Breast epithelium (tissue), 4 donors: ENCODE measurements at regions not wholly inside any gene's neighbourhood (a gene's known extent, or its start where the extent isn't known, plus 50 kb on each side); places are given as distances from the start of the nearest gene placed in this dataset.

Source experiments
- DNase-seq, 2 donors: peaks; one replicate each; pipeline ENCODE4 v3.0.0-alpha.2; 2019; ENCODE audit warnings: low spot score in 2 of 2
- H3K27ac ChIP-seq, 2 donors: fragments of 200-600 bp; sonication (generic) in 1 of 2; one replicate each; pipeline ENCODE4 v1.5.1; 2016 to 2019; ENCODE audit warnings: mild to moderate bottlenecking in 1 of 2
- H3K27me3 ChIP-seq, 2 donors: fragments of 200-600 bp; sonication (generic) in 1 of 2; one replicate each; pipeline versions ENCODE4 v1.5.1 to v1.6.0; 2017 to 2019; ENCODE audit warnings: control low read depth in 1 of 2, mild to moderate bottlenecking in 1 of 2
- H3K36me3 ChIP-seq: fragments of 200-600 bp; one replicate; pipeline ENCODE4 v1.5.1; 2019
- H3K4me1 ChIP-seq, 2 donors: fragments of 200-600 bp; sonication (generic); one replicate each; pipeline ENCODE4 v1.5.1; 2016 to 2019; ENCODE audit warnings: control low read depth in 1 of 2
- H3K4me3 ChIP-seq, 3 donors: fragments of 200-600 bp; sonication (generic); 1 replicate in 2 of 3; 2 replicates in 1 of 3; pipeline ENCODE4 v1.5.1; 2016 to 2019; ENCODE audit warnings: mild to moderate bottlenecking in 3 of 3, moderate library complexity in 2 of 3
- H3K9me3 ChIP-seq, 2 donors: fragments of 200-600 bp; sonication (generic) in 1 of 2; one replicate each; pipeline ENCODE4 v1.5.1; 2016 to 2019; ENCODE audit warnings: control low read depth in 1 of 2
- POLR2A ChIP-seq: fragments of 450-650 bp; IDR thresholded peaks from one replicate; pipeline ENCODE4 v1.6.1; 2016; ENCODE audit warnings: antibody characterized with exemption, mild to moderate bottlenecking, moderate library complexity
- POLR2AphosphoS5 ChIP-seq, 3 donors: sonication (generic); formaldehyde crosslinking; IDR thresholded peaks; one replicate each; pipeline ENCODE4 v1.6.1; 2017; ENCODE audit warnings: antibody characterized with exemption in 3 of 3
- intact Hi-C: fragments of 100-400 bp; cut with DNase I; formaldehyde crosslinking; loops from one replicate; pipeline ENCODE4 v1.15.1; 2023; ENCODE audit warnings: low total_unique reads
- TF ChIP-seq, protein P1 (sequence below), 3 donors: fragments of 450-650 bp; IDR thresholded peaks; one replicate each; pipeline ENCODE4 v1.5.1; 2016 to 2017; ENCODE audit warnings: antibody characterized with exemption in 3 of 3, mild to moderate bottlenecking in 3 of 3, moderate library complexity in 3 of 3

DNA sequence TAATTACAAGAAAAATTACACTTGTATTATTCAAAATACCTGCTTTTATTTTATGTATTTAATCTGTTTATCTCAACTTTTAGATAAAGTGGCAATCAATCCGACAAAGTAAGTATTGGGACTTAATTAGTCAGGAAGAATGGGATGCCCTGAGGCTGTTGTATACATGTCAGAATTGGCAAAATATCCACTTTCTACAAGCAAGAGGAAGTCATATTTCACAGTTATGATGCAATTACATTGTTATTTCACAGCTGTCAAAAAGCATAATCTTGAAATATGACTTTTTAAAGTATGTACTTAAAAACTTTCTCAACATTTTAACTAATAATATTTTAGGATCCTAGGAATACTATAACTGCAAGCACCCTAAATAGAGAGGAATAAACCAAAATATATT lies 357.1 kb upstream of the MGAT4C start:
- intact Hi-C loops = no loop called here
- TF ChIP-seq POLR2A = no peak
- TF ChIP-seq POLR2AphosphoS5 (IDR thresholded peaks at IDR 0.05) = no peak
- TF ChIP-seq, protein P1, sequence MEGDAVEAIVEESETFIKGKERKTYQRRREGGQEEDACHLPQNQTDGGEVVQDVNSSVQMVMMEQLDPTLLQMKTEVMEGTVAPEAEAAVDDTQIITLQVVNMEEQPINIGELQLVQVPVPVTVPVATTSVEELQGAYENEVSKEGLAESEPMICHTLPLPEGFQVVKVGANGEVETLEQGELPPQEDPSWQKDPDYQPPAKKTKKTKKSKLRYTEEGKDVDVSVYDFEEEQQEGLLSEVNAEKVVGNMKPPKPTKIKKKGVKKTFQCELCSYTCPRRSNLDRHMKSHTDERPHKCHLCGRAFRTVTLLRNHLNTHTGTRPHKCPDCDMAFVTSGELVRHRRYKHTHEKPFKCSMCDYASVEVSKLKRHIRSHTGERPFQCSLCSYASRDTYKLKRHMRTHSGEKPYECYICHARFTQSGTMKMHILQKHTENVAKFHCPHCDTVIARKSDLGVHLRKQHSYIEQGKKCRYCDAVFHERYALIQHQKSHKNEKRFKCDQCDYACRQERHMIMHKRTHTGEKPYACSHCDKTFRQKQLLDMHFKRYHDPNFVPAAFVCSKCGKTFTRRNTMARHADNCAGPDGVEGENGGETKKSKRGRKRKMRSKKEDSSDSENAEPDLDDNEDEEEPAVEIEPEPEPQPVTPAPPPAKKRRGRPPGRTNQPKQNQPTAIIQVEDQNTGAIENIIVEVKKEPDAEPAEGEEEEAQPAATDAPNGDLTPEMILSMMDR (IDR thresholded peaks at IDR 0.05) = no peak

DNA sequence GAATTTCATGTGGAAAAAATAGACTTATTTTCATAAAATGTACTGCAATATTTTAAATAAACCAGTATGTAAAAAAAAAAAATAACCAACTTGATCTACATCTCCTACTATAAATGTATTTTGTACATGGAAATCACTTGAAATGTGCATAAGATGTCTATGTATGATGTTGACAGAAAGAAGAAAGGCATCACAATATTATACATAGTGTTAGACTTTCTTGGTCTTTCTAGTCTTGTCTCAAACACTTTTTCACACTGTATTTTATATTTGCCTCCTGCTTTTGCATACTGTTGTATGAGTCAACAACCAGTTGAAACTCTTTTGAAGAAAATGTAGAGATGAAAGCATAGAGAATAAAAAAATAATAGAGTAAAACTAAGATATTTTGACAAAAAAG lies 352.4 kb upstream of the MGAT4C start:
- TF ChIP-seq POLR2A (no peak), POLR2AphosphoS5 (IDR thresholded peaks at IDR 0.05) (no peak)
- TF ChIP-seq, protein P1 (IDR thresholded peaks at IDR 0.05) = no peak
- no peaks in the 10 kb centered on the region for H3K9me3 ChIP-seq
- H3K4me1 ChIP-seq = no peaks in the 10 kb centered on the region
- H3K36me3 ChIP-seq = no peaks in the 10 kb centered on the region
- intact Hi-C loops = no loop called here
- H3K27me3 ChIP-seq = no peaks in the 10 kb centered on the region
- no peak overlapping the region for H3K4me3 ChIP-seq
- no peak overlapping the region for H3K27ac ChIP-seq
- DNase-seq = no peak

More for the DNA sequence above, 357.1 kb upstream of the MGAT4C start:
- no peak overlapping the region for H3K27ac ChIP-seq
- no peak for DNase-seq
- no peaks in the 10 kb centered on the region for H3K36me3 ChIP-seq
- no peak overlapping the region for H3K4me3 ChIP-seq
- no peaks in the 10 kb centered on the region for H3K9me3 ChIP-seq
- H3K27me3 ChIP-seq = no peaks in the 10 kb centered on the region
- no peaks in the 10 kb centered on the region for H3K4me1 ChIP-seq

DNA sequence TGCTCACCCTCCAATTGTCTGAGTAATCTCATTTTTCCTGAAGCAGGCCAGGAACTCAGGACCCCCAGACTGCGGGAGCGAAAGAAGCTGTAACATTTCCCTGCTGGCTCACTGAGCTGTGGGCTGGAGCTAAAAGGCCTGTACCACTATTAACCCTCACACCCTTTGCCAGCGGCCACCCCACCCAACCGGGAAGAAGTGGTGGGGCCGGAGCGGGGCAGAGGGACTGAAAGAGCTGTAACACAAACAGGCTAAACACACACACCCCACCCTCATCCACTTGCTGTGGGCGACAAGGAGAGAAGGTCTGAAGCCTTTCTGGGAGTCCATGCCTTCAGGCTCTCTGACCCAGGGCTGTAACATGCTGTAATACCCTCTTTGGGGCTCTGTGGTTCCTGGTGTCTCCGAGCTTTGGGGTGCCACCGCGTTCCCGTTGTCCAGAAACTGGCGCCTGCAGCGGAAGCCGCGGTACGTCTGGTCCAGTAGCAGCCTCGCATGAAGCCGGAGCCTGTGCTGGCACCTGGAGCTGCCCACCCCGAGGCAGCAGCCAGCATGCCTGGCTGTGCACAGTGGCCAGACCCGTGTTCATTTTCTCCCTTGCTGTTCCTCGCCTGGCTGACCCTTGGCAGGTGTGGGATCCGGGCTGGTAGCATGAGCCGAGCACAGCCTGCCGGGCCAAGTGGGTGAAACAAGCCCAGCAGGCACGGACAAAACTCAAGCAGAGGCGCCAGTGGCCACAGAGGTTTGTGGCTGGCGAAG lies 345.5 kb upstream of the MGAT4C start:
- no peaks in the 10 kb centered on the region for H3K4me1 ChIP-seq
- no peaks in the 10 kb centered on the region for H3K9me3 ChIP-seq
- TF ChIP-seq POLR2A (no peak), POLR2AphosphoS5 (IDR thresholded peaks at IDR 0.05) (no peak)
- TF ChIP-seq, protein P1 (IDR thresholded peaks at IDR 0.05) = no peak
- H3K27me3 ChIP-seq = no peaks in the 10 kb centered on the region
- H3K36me3 ChIP-seq = no peaks in the 10 kb centered on the region
- no peak overlapping the region for H3K4me3 ChIP-seq
- DNase-seq = peak in 1 of 2 donors; percentile 47
- intact Hi-C loops = no loop called here
- no peak overlapping the region for H3K27ac ChIP-seq

DNA sequence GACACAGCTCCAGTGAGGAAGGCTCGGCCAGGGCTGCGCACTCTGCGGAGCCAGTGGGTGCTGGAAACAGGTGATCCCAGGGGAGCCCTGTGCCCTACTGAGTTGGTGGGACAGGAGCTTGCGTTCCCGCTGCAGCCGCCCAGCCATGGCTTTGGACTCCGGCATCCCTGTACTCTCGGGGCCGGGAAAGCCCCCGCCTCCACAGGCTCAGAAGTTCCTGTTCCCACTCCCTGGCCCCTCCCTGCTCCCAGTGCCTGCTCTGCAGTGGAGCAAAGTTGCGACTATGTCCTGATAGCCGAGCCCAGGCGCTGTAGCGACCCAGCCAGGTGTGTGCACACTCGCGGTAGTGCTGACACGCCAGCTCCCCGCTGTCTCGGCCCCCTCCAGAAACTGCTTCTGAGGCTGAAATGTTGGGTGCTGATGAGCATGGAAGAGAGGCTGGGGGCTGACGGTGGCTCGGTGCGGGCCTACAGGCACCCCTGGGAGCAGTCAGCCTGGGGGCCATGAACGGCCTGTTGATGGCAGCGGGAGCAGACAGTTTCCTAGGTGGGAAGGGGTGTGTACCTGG lies 344.6 kb upstream of the MGAT4C start:
- DNase-seq = no peak
- Histone ChIP-seq H3K27ac (no peak overlapping the region), H3K27me3 (no peaks in the 10 kb centered on the region), H3K9me3 (no peaks in the 10 kb centered on the region), H3K36me3 (no peaks in the 10 kb centered on the region), H3K4me3 (no peak overlapping the region), H3K4me1 (no peaks in the 10 kb centered on the region)
- intact Hi-C loops = no loop called here
- TF ChIP-seq POLR2AphosphoS5 (IDR thresholded peaks at IDR 0.05) = no peak

DNA sequence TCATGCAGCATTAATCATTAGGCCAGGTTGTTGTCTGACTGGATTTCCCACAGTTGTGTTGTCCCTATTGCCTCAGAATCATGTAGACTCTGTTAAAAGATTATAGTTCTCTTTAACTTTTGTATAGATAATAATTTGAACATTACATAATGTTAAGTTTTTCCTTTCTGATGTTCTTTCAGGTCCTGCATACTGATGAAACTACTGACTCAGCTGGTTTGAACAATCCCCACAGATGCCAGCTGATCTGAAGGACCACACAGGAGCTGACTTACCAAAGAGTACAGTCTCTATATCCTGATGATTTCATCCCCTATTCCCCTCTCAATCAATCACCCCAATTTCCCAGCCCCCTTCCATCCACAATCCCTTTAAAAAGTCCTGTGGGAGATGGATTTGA lies 341.2 kb upstream of the MGAT4C start:
- H3K4me3 ChIP-seq = no peak overlapping the region
- intact Hi-C loops = no loop called here
- no peak overlapping the region for H3K27ac ChIP-seq
- H3K36me3 ChIP-seq = no peaks in the 10 kb centered on the region
- H3K27me3 ChIP-seq = no peaks in the 10 kb centered on the region
- no peaks in the 10 kb centered on the region for H3K9me3 ChIP-seq
- TF ChIP-seq, protein P1 (IDR thresholded peaks at IDR 0.05) = no peak
- no peak for TF ChIP-seq POLR2AphosphoS5 (IDR thresholded peaks at IDR 0.05)
- no peak for TF ChIP-seq POLR2A
- DNase-seq = no peak
- no peaks in the 10 kb centered on the region for H3K4me1 ChIP-seq
